GM18517 (cell line): ENCODE measurements at regions not wholly inside any gene's neighbourhood (a gene's known extent, or its start where the extent isn't known, plus 50 kb on each side); places are given as distances from the start of the nearest gene placed in this dataset.

Source experiments
- ATAC-seq: cut with Tn5 transposase; IDR thresholded peaks from one replicate; pipeline ENCODE4 v1.9.1; 2021; ENCODE audit warnings: mild to moderate bottlenecking, moderate library complexity; ENCODE audit not compliant: unreplicated experiment

DNA sequence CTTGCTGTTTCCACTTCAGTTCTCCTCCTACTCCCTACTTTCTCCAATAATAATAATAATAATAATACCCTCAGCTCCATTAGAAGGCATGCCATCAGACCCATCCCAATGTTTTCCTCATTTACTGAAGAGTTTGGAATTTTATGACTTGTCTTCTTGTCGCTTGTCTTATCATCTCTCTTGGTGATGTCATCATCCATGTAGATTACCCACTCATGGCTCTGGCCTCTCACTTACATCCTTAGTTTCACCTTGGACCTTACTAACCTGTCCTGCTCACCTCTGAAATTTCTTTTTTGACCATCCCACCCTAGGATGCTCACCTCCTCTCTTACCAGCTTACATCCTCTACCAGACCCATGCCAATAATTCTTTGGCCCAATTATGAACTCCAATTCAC is 329.3 kb downstream of the ACTL7B start:
- ATAC-seq, result no peak

DNA sequence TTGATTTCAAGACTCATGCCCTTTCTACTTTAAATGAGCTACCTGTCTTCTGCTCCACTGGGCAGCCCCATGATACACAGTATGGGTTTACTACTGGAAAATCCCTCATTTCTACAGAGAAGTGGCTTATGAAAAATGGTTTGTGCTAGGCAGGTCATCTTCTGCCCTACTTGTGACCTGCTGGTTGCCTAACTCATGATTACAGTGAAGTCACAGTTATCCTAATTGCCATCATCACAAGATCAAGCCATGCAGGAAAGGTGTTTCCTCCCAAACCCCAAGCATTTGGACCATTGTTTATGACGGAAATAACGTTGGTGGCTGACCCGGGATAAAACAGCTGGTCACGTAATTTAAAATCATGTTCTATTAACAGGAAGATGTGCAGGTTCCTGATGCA is 330.6 kb downstream of the ACTL7B start:
- ATAC-seq, result no peak

DNA sequence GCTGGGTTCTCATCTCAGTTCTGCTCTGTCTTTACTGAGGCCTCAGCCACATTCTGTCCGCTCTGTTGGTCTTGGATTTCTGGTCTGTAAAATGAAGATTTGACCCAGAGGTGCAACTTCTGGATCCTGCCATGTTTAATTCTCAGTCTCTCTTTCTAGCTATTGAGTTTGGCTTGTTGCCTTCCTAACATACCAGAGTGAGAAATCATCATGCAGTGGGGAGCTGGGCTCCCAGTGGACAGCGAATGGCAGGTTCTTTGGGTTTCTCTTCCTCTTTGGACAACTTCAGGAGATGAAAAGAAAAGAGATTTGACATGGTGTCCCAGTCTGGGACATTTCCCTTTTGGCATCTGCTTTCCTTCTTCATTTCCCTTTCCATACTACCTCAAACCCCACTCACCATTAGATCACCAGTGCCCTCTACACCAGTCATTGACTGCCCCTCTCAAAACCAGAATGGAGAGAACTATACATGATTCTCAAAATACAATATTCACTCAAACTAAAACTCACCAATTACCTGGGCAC is 334.7 kb downstream of the ACTL7B start:
- no peak for ATAC-seq

DNA sequence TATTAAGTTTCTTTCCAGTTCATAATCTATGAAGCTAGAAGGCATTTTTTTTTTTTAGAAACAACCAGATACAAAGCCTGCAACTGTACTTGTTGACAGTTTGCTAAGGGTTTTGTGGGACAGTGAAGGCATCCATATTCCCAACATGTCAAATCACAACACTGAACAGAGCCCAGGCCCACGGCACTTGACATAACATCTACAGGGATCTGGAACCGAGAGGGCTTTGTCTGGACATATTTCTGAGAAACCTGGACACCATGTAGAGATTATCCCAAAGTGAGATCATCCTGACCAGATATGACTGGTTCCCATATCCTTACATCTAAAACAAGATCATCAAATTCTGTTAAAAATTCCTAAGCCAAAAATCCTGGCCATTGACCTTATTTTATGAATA is 336.3 kb downstream of the ACTL7B start:
- ATAC-seq, result no peak

DNA sequence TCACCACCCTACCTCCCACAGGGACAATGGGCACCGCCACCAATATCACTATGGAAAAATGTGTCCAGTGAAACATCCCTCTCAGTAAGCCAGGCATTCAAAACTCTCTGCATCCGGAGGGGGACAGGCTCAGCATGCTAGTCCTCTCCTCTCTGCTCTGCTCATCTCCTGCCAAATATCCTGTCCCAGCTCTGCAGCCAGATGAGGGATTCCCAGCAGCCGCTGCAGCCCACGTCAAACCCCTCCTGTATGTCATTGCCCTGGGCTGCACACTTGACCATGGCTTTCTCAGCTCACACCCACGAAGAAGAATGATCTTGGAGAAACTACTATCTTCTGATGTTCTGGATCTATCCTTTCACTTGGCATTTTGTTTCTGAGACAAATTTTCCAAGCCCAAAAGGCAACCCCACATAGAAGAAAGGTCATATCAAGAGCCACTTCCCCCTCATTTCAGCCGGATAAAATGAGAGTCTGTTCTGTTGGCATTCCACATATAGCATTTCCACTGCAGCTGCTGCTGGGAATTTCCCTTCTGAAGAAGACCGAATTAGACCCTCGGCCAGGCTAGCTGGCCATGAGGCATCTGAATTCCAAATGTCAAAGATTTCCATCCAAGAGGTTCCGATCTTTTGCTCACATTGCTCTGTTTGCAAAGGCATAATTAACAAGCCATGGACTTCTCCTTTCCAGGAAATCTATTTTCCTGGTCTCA is 338.0 kb downstream of the ACTL7B start:
- no peak for ATAC-seq

DNA sequence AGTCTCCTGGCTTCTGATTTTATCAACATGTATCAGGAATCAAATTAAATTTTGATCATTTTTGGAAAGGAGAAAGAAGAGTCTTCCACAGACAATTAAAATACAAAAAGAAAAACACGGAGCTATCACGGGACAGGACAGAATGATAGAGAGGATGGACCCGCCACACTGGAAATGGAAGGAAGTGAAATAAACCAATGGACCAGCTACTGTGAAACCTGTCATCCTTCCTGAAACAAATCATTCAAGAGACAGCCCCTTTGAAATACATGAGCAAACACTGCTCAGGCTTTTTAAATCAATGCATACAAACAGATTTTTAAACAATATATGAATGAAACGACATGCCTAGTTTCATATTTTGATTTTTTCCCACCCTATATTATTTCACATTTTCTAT is 339.4 kb downstream of the ACTL7B start:
- ATAC-seq, result no peak

DNA sequence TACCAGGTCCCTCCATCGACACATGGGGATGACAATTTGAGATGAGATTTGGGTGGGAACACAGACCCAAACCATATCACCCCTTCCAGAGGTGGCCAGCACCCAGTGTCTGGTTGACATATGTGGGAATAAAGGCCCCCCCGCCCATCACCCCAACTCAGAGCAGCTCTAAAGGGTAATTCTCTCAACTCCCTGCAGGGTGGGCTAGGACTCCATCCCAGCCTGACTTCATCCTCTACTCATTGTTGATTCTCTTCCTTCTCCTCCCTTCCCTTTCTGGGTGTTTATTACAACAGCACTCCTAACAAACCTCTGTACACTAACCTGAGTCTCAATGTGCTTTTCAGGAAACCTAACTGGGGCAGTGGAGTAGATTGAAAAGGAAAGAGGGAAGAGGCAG is 339.9 kb downstream of the ACTL7B start:
- no peak for ATAC-seq

DNA sequence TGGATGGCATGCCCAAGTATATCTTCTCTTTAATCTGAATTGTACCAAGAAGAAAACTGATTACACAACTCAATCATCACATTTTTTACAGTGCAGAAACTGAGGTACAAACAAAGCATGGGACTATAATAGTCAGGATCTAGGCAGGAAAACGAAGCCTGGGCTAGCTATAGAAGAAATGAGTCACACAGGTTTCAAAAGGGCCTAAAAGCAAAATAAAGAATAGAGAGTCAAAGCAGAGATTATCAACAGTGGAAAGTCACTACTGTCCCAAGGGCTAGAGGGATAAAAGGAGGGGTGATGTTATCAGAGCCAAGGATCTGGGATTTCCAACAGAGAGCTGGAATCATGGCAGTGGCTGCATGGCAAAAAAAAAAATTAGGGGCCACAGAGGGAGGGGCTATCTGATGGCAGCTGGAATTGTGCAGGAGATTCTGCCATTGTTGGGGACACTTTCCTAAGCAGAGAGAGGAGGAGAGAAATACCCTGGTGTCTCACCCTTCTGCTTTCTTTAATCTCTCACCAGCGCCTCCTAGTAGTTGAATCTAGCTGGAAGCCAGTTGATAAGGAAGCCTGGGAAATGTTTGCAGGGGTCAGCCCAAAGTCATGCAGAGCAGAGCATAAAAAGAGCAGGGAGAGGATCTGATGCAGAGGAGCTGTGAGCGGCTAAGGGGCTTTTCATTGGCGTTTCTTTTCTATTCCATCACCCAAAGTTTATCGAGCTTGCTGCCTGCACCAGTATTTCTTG is 343.2 kb downstream of the ACTL7B start:
- no peak for ATAC-seq

DNA sequence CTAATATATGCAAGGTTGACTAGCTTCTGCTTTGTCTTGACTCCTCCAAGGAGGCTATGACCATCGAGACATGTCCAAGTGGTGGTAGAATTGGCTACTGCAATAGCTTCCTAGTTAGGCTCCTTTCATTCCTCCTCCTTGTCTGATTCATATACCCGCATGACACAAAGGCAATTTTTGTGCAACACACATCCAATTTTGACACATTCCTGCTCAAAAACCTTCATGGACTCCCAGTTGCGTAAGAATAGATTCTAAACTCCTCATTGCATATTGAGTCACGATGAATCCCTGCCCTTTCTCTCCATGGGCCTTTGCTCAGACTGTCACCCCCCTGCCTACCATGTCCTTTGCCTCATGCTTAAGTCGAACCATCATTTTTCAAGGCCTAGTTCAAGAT is 344.5 kb downstream of the ACTL7B start:
- no peak for ATAC-seq

DNA sequence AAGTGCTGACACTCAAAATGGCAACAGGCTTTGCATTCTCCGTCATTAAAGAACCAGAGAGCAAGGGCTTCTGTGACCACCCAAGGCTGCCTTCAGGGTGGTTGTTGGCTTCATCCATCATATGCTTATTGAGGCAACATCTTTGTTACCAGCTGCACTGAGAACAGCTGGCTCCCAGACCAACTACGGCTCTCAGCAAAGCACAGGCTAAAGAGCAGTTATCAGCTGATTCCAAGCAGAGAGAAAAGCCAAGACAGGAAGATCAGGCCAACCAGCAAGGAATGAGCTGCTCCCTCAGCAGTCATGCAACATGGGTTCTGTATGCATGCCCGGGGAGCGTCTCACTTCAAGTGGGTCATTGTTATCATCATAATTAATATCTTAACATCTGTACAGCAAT is 358.9 kb downstream of the ACTL7B start:
- ATAC-seq, result no peak

DNA sequence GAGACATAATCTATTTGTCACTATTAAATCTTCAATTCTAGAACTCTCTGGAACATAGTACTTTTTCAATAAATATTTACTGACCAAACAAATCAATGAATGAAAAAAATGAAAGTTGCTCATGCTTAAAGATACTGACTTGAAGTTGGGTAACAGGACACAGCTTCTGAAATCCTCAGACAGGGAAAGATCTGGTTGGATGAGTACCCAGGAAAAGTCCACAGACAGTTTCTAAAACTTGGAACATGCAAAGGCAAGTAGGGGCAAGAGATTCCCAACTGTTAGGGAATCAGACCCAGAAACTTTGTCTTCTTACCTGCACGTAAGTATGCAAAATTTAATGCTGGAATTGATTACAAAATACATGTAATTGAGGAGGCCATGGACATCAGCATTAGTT is 366.2 kb downstream of the ACTL7B start:
- ATAC-seq, result no peak

DNA sequence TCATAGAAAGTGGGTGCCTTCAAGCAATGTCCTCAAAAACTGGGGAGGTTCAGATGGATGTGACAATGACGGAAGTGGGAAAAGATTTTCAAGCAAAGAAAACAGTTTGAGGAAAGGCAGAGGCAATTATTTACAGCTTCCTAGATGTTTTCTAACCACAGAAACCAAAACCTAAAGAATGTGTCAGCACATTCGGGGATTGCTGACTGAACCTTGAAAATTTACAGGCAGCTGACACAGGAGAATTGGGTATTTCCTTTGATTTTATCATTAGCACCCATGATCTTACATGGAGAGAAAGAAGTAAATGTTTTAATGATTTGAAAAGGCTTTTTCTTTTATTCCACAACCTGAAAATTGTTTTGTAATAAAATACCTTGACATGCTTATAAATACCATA is 369.0 kb downstream of the ACTL7B start:
- no peak for ATAC-seq

DNA sequence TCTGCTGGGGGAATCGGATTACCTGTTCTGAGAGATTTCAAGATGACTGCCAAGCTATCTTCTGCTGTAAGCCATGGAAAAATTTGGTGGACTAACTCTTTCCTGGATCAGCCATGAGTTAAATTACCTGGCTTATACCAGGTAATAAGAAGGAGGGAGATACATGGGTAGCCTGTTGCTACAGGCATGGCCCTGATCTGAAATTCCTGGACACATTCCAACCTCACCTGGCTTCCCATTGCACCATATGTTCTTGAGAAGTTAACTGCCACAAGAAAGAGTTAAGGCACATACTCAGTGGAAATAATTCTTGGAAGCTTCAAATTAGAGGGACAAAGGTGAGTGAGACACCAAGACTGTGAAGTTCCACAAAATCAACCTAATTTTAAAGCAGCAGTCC is 371.3 kb downstream of the ACTL7B start:
- ATAC-seq, result no peak

DNA sequence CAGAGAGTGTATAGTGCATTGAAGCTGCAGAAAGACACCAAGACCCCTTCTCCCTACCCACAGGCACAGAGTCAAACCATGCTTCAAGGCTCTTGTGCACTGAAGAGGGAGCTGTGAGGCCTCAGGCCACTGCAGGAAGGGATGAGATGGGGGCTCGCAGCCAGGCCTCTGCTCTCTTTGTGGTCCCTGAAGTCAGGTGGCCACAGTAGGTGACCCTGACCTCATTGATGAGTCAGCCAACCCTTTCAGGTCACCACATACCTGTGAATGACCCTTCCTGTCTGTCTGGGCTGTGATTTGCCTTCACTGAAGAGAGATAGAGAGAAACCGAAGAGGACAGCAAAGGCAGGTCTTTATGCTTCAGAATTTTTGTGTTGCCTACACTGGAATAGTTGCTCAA is 372.1 kb downstream of the ACTL7B start:
- no peak for ATAC-seq

DNA sequence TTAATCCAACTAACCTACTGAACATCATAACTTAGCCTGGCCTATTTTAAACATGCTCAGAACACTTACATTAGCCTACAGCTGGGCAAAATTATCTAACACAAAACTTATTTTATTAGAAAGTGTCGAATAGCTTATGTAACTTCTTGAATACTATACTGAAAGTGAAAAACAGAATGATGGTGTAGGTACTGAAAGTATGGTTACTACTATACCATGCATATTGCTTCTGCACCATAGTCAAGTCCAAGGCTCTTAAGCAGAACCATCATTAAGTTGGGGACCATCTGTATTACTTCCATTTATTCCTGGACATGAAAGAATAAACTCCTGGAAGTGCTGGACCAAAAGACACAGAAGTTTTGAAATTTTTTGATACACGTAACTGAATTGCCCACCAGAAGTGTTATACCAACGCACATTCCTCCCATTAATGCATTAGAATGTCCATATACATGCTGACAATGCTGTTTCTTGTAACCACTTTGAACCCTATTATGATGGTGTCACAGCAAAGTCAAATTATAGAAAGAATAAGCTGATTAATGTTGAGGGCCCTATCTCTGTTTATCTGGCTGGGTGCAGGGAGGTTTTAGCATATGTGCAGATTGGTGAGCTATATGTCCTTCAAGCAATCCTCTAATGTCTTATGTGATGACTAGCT is 375.7 kb downstream of the ACTL7B start:
- ATAC-seq, result no peak

DNA sequence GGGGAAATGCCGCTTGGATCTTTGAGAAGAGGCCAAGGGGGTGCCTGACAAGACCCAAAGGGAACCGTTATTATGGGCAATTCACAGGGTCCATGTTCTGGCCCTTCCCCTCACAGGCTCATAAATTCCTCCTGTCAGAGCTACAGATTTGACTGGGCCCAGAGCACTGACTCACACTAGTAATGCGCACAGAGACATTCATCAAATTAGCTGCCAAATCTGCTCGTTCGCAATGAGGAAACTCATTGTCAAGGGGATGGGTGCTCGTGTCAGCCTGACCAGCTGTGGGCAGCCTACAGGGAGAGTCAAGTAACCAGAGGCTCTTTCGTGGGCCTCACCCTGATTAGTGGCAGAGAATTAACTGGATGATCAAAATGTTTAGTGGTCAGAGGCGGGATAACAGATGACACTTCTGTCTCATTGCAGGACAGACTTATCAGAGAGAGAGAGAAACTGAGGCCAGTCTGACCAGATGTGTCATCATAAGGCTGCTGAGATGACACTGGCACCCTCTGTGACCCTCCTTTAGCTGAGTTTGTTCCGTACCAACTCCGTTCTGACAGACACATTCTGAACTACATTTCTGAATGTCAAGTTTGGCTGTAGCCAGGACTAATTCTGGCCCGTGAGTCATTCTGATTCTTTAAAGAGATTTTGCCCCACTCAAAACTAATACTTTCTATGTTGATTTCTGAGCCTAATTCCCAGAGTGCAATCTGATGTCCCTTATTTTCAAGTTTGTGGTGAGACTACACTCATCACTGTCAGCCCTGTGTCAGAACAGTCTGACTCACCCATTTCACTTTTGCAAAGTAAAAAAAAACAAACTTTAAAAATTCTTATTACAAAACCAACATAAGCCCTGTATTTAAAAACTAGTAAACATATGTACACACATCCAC is 377.1 kb downstream of the ACTL7B start:
- peak; percentile 91 for ATAC-seq

DNA sequence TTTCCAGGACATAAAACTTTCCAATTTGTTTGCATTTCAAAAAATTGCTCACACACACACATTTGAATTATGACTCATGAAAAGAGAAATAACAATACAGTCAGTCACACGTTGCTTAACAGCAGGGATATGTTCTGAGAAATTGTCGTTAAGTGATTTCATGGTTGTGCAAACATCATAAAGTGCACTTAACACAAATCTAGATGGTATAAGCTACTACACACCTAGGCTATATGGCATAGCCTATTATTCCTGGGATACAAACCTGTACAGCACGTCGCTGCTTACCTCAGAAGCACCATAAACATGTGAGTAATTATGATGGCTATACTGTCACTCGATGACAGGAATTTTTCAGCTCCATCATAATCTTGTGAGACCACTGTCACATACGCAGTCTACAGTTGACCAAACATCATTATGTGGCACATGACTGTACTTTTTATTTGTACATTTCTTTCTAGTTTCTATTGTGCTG is 378.2 kb downstream of the ACTL7B start:
- ATAC-seq, result no peak

DNA sequence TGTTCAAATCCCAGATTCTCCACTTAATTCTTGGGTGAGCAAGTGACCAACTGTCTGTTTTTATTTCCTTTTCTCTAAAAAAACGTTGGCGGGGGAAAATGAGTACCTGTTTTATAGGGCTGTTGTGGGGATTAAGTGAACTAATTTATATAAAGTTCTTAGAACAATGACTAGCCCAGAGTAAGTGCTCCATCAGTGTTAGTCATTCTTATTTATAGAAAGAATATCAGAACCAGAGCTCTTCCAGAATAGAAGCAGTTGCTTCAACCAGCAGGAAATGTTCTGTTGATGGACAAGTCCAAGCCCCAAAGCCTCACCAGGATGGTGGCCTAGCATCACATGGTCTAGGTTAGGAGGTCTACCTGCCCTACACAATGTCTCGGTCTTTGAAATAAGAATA is 379.2 kb downstream of the ACTL7B start:
- ATAC-seq, result no peak

DNA sequence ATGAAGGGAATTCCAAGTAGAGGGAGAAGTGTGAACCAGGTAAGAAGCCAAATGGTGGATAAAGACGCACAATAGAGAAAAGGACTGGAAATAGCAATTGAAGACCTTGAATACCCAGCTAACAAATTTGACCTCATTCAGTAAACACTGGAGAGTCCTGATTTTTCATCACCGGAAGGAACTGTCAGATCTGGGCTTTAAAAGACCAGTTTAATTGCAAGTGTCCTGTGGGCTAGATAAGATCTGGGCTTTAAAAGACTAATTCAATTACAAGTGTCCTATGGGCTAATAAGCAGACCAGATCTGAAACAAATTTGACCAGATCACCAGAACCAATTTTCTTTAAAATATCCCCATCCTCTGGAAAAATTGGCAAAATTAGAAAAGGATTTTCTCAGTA is 380.0 kb downstream of the ACTL7B start:
- no peak for ATAC-seq

DNA sequence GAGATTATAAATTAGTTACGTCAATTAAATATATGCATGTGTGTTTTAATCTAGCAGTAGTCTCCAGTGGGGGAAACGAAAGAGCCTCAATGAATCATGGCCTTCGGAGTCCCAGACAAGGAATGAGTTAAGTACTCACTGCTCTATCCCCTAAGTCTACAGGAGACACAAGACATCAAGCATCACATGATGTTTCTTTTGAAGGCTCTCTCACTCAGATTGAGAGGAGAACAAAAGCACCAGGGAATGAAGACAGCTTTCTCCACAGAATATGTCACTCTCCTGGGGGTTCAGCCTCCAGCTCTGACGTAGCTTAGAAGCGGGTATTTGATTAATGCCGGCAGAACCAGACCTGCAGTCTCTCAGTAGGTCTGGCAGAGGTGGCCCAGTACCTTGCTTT is 381.4 kb downstream of the ACTL7B start:
- ATAC-seq, result no peak
